ENCODE measurements at regions not wholly inside any gene's neighbourhood (a gene's known extent, or its start where the extent isn't known, plus 50 kb on each side); places are given as distances from the start of the nearest gene placed in this dataset.

GRCh38 chr13:40271931-40272775 is 394.3 kb downstream of the FOXO1 start:
- DNase-seq = no peak

GRCh38 chr13:40272776-40273139 is 393.7 kb downstream of the FOXO1 start:
- DNase-seq = no peak

- DNase-seq = no peak
Observed at GRCh38 chr13:40273253-40274025, 393.0 kb downstream of the FOXO1 start.

- no peak for DNase-seq
Observed at GRCh38 chr13:40274103-40274502, 392.3 kb downstream of the FOXO1 start.

- DNase-seq = no peak
Observed at GRCh38 chr13:40275155-40275554, 391.3 kb downstream of the FOXO1 start.

- DNase-seq = no peak
Observed at GRCh38 chr13:40275636-40276035, 390.8 kb downstream of the FOXO1 start.

GRCh38 chr13:40283666-40284065 is 382.8 kb downstream of the FOXO1 start:
- DNase-seq = no peak

GRCh38 chr13:40285634-40286033 is 380.8 kb downstream of the FOXO1 start:
- DNase-seq = no peak

GRCh38 chr13:40287428-40287827 is 379.0 kb downstream of the FOXO1 start:
- no peak for DNase-seq

GRCh38 chr13:40288259-40288658 is 378.2 kb downstream of the FOXO1 start:
- no peak for DNase-seq

GRCh38 chr13:40290758-40291157 is 375.7 kb downstream of the FOXO1 start:
- DNase-seq = no peak

GRCh38 chr13:40292108-40292507 is 374.3 kb downstream of the FOXO1 start:
- DNase-seq = no peak

GRCh38 chr13:40292536-40292935 is 373.9 kb downstream of the FOXO1 start:
- DNase-seq = no peak

- no peak for DNase-seq
Observed at GRCh38 chr13:40302351-40302750, 364.1 kb downstream of the FOXO1 start.

- no peak for DNase-seq
Observed at GRCh38 chr13:40304391-40304790, 362.1 kb downstream of the FOXO1 start.

- DNase-seq = no peak
Observed at GRCh38 chr13:40306817-40307216, 359.6 kb downstream of the FOXO1 start.

GRCh38 chr13:40309881-40310280 is 356.6 kb downstream of the FOXO1 start:
- no peak for DNase-seq

GRCh38 chr13:40311356-40312101 is 354.9 kb downstream of the FOXO1 start:
- DNase-seq = no peak

- no peak for DNase-seq
Observed at GRCh38 chr13:40313269-40314200, 352.9 kb downstream of the FOXO1 start.

GRCh38 chr13:40315416-40316064 is 350.9 kb downstream of the FOXO1 start:
- peak; percentile 66 for DNase-seq

GRCh38 chr13:40316301-40316700 is 350.1 kb downstream of the FOXO1 start:
- peak; percentile 10 for DNase-seq

- DNase-seq = no peak
Observed at GRCh38 chr13:40317980-40318327, 348.5 kb downstream of the FOXO1 start.
